ENCODE measurements at regions not wholly inside any gene's neighbourhood (a gene's known extent, or its start where the extent isn't known, plus 50 kb on each side); places are given as distances from the start of the nearest gene placed in this dataset.

DNA sequence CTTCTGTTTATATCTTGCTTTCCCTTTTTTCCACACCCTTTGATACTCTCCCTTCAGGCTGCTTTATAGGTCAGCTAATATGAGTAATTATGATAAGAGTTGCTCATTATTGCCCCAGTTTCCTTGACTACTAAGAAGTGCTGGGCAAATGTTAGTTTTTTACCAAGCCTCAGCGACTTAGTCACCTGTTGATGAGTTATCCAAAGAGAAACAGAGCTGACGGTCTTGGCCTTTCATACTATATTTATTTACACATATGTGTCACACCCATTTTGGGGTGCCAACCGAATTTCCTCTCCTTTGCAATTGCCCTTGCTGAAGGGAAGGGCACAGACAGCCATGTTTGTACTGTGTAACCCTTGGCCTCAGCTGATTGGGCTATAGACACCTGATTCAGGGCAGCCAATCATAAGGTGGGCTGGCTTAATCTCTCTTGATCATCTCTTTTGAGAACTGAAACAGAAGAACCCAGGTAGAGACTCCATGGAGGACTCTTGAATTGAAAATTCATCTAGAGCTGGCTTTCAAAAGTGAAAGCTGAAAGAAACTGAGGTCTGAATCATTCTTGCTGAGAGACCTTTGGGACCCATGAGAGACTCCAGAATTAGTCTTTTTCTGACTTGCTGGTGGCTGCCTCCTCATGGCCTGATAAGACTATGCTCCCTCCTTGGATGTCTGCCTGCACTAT, 111.7 kb upstream of the RPS6KA3 start:
- TF ChIP-seq CTCF (conservative IDR thresholded peaks at IDR 0.05; ENCODE audit: low read depth, low read length) (no peak; the same call in 1 of the 2 replicates), EZH2 (IDR thresholded peaks at IDR 0.05; ENCODE audit: low read length, unreplicated experiment) (no peak), EZH2phosphoT487 (IDR thresholded peaks at IDR 0.05; ENCODE audit: borderline replicate concordance, low read length) (no peak)
- Histone ChIP-seq H3K27ac (ENCODE audit: low read length) (peak overlapping the region; percentile 78), H2AFZ (ENCODE audit: low read length) (0 out of 2 replicates have a peak overlapping the region, but pooled peaks have one; percentile 18), H3K4me1 (ENCODE audit: insufficient read depth, low read length) (peaks cover 49% of the 10 kb centered on the region), H3K27me3 (ENCODE audit: low read length) (no peaks in the 10 kb centered on the region), H3K9me2 (replicated peaks; ENCODE audit: low read length) (no peaks in the 10 kb centered on the region), H3F3A (ENCODE audit: low read length, unreplicated experiment) (no peaks in the 10 kb centered on the region), H3K4me2 (ENCODE audit: low read length) (peak overlapping the region; percentile 63), H3K9me3 (ENCODE audit: low read length) (no peaks in the 10 kb centered on the region), H3K36me3 (ENCODE audit: low read depth, low read length) (no peaks in the 10 kb centered on the region), H4K20me1 (ENCODE audit: low read length) (no peaks in the 10 kb centered on the region), H3K79me2 (ENCODE audit: low read length) (no peaks in the 10 kb centered on the region), H3K9ac (ENCODE audit: low read length) (no peak overlapping the region), H3K4me3 (ENCODE audit: low read length) (peak overlapping the region; percentile 24; the same call in 1 of the 2 replicates)
- BruUV-seq (replicated peaks) = no TSS peak
- DNase-seq (peak; percentile 92), ATAC-seq (peak; percentile 79)
- CTCF ChIA-PET = no interaction called here
- POLR2A ChIA-PET (ENCODE audit: unreplicated experiment) = no interaction called here
- intact Hi-C loops (cut with micrococcal nuclease) = loop anchor here (1.0 to 10.0 kb wide), 5 partner anchors 58 to 1596 kb away; no protein-coding TSS in a partner anchor

DNA sequence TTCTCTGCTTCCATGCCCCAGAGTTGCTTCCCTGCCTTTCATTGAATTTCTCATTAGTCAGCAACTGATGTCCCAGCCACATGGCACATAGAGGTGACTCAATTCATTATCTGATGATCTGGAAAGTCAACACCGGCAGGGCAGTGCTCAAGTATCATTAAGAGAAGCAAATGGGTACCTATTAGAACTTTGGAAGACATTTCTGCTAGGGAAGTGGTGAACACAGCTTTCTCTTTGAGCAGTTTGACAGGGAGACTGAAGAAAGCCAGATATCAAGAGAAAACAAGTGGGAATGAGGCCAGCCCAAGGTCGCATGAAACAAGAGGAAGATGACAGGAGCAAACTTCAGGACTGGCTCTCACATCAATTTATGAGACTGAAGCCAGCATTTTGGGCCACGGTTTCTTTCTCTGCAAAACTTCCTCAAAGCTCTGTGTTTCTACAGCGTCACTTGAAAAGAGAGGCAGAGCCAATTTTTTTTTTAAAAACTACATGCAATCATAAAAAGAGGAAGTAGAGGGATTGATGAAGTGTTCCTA, 108.3 kb upstream of the RPS6KA3 start:
- no peak overlapping the region for H3K4me3 ChIP-seq (ENCODE audit: low read length)
- peak; percentile 38; the same call in 1 of the 2 replicates for ATAC-seq
- H3F3A ChIP-seq (ENCODE audit: low read length, unreplicated experiment) = no peaks in the 10 kb centered on the region
- no peaks in the 10 kb centered on the region for H3K9me2 ChIP-seq (replicated peaks; ENCODE audit: low read length)
- TF ChIP-seq EZH2phosphoT487 (IDR thresholded peaks at IDR 0.05; ENCODE audit: borderline replicate concordance, low read length) = no peak
- TF ChIP-seq EZH2 (IDR thresholded peaks at IDR 0.05; ENCODE audit: low read length, unreplicated experiment) = no peak
- TF ChIP-seq CTCF (conservative IDR thresholded peaks at IDR 0.05; ENCODE audit: low read depth, low read length) = no peak
- H3K9me3 ChIP-seq (ENCODE audit: low read length) = no peaks in the 10 kb centered on the region
- no TSS peak for BruUV-seq (replicated peaks)
- intact Hi-C loops (cut with micrococcal nuclease) = loop anchor here (5.0 to 10.0 kb wide), 4 partner anchors 103 to 1600 kb away; no protein-coding TSS in a partner anchor
- H3K79me2 ChIP-seq (ENCODE audit: low read length) = no peaks in the 10 kb centered on the region
- ChIA-PET POLR2A (ENCODE audit: unreplicated experiment) (no interaction called here), CTCF (no interaction called here)
- H3K4me1 ChIP-seq (ENCODE audit: insufficient read depth, low read length) = peaks cover 50% of the 10 kb centered on the region
- H3K27ac ChIP-seq (ENCODE audit: low read length) = peak overlapping the region; percentile 27
- no peaks in the 10 kb centered on the region for H3K36me3 ChIP-seq (ENCODE audit: low read depth, low read length)
- H3K27me3 ChIP-seq (ENCODE audit: low read length) = no peaks in the 10 kb centered on the region
- no peak overlapping the region for H2AFZ ChIP-seq (ENCODE audit: low read length)
- H4K20me1 ChIP-seq (ENCODE audit: low read length) = no peaks in the 10 kb centered on the region
- H3K9ac ChIP-seq (ENCODE audit: low read length) = no peak overlapping the region
- DNase-seq = peak; percentile 69
- peak overlapping the region; percentile 22 for H3K4me2 ChIP-seq (ENCODE audit: low read length)

DNA sequence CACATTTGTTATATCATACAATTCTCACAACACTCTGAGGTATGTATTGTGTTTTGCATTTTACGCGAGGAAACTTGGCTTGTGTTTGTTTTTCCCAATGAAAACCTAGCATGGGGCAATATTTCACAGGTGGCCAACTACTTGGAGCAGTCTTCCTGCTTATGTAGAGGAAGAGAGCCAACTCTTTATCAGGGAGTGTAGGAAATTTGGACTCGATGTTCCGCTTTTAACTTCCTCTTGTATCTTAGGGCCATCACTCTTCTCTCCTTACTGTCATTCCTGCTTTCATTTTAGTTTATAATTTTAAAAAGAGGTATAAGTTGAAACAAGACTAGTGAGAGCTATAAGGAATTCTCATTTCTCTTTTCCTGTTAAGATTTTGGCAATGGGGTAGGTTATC, 107.7 kb upstream of the RPS6KA3 start:
- Histone ChIP-seq H3F3A (ENCODE audit: low read length, unreplicated experiment) (no peaks in the 10 kb centered on the region), H3K4me3 (ENCODE audit: low read length) (no peak overlapping the region), H3K36me3 (ENCODE audit: low read depth, low read length) (no peaks in the 10 kb centered on the region), H3K4me2 (ENCODE audit: low read length) (peak overlapping the region; percentile 22), H3K9me2 (replicated peaks; ENCODE audit: low read length) (no peaks in the 10 kb centered on the region), H3K9me3 (ENCODE audit: low read length) (no peaks in the 10 kb centered on the region), H3K27me3 (ENCODE audit: low read length) (no peaks in the 10 kb centered on the region), H3K27ac (ENCODE audit: low read length) (peak overlapping the region; percentile 27; the same call in 1 of the 2 replicates), H3K79me2 (ENCODE audit: low read length) (no peaks in the 10 kb centered on the region), H3K4me1 (ENCODE audit: insufficient read depth, low read length) (peaks cover 50% of the 10 kb centered on the region), H4K20me1 (ENCODE audit: low read length) (no peaks in the 10 kb centered on the region), H3K9ac (ENCODE audit: low read length) (no peak overlapping the region), H2AFZ (ENCODE audit: low read length) (no peak overlapping the region)
- ChIA-PET POLR2A (ENCODE audit: unreplicated experiment) (no interaction called here), CTCF (no interaction called here)
- DNase-seq (no peak), ATAC-seq (no peak)
- TF ChIP-seq EZH2phosphoT487 (IDR thresholded peaks at IDR 0.05; ENCODE audit: borderline replicate concordance, low read length) = no peak
- TF ChIP-seq EZH2 (IDR thresholded peaks at IDR 0.05; ENCODE audit: low read length, unreplicated experiment) = no peak
- no peak for TF ChIP-seq CTCF (conservative IDR thresholded peaks at IDR 0.05; ENCODE audit: low read depth, low read length)
- intact Hi-C loops (cut with micrococcal nuclease) = loop anchor here (10.0 kb wide), 1 partner anchor 1600 kb away; no protein-coding TSS in a partner anchor
- BruUV-seq (replicated peaks) = no TSS peak

All from PC-3 (cell line).